Bronchial epithelial cell (primary cell): ENCODE measurements at regions not wholly inside any gene's neighbourhood (a gene's known extent, or its start where the extent isn't known, plus 50 kb on each side); places are given as distances from the start of the nearest gene placed in this dataset.

Source experiments
- DNase-seq: peaks from one replicate; pipeline ENCODE4 v3.0.0-alpha.2; 2010; ENCODE audit warnings: low read depth
- FAIRE-seq: peaks from 2 replicates; lab custom pipeline; 2011; peaks lifted over from hg19 to GRCh38; lab: Jason Lieb, UNC
- H3K27me3 ChIP-seq: 2 replicates; pipeline ENCODE4 v1.5.1; 2011; ENCODE audit warnings: low read length; ENCODE audit not compliant: control insufficient read depth, insufficient read depth
- H3K36me3 ChIP-seq: 2 replicates; pipeline ENCODE4 v1.5.1; 2011; ENCODE audit warnings: low read length; ENCODE audit not compliant: control insufficient read depth, insufficient read depth
- H3K4me3 ChIP-seq: 2 replicates; pipeline ENCODE4 v1.5.1; 2011; ENCODE audit warnings: mild to moderate bottlenecking, low read depth, low read length, control low read depth
- TF ChIP-seq, protein P1 (sequence below): IDR thresholded peaks from 2 replicates; pipeline ENCODE4 v1.5.1; 2011; ENCODE audit warnings: mild to moderate bottlenecking, moderate library complexity, low read length, control low read depth, inconsistent platforms; ENCODE audit not compliant: insufficient read depth, severe bottlenecking

DNA sequence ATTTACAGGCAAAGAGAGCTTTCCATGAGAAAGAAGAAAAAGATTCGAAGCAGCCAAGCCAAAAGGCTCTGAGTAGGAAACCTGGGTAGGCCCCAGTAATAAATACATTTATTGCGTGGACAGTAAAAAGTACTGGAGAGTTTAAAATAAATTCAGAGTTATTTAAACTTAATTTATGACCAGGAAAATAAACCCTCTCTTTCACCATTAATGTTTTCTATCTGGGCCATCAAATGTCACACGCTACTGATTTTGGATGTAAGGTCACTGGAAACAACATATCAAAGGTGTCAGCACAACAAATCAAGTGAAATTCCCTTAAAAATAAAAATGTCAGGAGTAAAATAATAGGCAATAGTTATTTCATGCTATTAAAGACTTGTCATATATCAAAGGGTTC, 264.0 kb downstream of the SKAP2 start:
- Histone ChIP-seq H3K27me3 (peaks cover 1% of the 10 kb centered on the region), H3K4me3 (no peak overlapping the region), H3K36me3 (no peaks in the 10 kb centered on the region)
- TF ChIP-seq, protein P1, sequence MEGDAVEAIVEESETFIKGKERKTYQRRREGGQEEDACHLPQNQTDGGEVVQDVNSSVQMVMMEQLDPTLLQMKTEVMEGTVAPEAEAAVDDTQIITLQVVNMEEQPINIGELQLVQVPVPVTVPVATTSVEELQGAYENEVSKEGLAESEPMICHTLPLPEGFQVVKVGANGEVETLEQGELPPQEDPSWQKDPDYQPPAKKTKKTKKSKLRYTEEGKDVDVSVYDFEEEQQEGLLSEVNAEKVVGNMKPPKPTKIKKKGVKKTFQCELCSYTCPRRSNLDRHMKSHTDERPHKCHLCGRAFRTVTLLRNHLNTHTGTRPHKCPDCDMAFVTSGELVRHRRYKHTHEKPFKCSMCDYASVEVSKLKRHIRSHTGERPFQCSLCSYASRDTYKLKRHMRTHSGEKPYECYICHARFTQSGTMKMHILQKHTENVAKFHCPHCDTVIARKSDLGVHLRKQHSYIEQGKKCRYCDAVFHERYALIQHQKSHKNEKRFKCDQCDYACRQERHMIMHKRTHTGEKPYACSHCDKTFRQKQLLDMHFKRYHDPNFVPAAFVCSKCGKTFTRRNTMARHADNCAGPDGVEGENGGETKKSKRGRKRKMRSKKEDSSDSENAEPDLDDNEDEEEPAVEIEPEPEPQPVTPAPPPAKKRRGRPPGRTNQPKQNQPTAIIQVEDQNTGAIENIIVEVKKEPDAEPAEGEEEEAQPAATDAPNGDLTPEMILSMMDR: no peak
- DNase-seq: no peak
- FAIRE-seq: no peak

DNA sequence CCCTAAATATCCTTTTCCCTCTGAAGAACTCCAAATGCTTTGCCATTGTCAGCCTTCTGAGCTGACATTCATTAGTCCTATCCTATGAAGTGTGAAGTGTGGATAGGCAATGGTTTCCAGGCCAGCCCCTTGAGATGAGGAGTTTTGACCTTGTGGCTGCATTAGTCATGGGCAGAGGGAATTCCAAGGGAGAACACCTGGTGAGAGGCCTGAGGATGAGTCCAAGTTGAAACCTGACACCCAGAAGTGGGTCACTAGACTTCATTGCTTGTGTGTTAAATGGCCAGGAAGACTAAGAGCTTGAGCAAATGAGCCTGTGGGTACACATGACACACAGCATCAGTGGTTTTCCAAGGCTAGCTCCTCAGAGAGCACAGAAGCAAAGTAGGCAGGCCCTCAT, 260.8 kb downstream of the SKAP2 start:
- TF ChIP-seq, protein P1: no peak
- no peaks in the 10 kb centered on the region for H3K36me3 ChIP-seq
- H3K27me3 ChIP-seq: no peaks in the 10 kb centered on the region
- FAIRE-seq (peak; percentile 7), DNase-seq (peak; percentile 57)
- no peak overlapping the region for H3K4me3 ChIP-seq

DNA sequence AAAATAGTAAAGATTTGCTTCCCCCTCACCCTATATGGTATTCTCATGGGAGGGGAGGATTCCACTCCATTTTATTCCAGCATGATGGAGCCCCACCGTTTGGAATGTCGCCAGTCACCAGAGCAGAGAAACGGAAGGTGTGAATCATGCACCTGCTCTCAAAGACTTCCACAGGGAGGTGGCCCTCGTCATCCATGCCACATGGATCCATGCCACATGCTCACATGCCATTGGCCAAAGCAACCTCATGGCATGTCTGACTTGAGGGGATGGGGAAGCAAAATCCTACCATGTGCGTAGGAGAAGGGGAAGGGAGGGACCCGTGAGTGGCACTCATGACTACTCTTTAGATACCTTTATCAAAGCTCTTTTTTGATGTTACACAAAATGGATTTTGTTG, 256.0 kb downstream of the SKAP2 start:
- FAIRE-seq (no peak), DNase-seq (no peak)
- Histone ChIP-seq H3K4me3 (no peak overlapping the region), H3K36me3 (no peaks in the 10 kb centered on the region), H3K27me3 (no peaks in the 10 kb centered on the region)
- TF ChIP-seq, protein P1: no peak

DNA sequence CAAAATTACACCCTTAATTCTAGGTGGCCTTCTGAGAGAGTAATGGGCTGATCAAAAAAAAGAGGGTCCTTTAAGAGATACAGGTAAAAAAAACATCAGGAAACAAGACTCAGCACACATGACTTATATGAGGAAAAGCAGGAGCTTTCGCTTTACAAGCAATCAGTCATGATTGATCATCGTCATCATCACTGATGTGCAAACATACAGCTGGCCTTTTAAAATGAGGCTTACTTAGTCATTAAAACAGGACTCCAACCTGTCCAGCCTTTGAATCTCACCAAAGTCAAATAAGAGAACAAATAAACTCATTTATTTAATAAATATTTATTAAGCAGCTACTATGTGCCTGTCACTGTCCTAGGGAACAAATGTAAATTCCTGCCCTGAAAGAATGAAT, 255.3 kb downstream of the SKAP2 start:
- peak; percentile 18 for DNase-seq
- no peak for FAIRE-seq
- Histone ChIP-seq H3K27me3 (no peaks in the 10 kb centered on the region), H3K4me3 (no peak overlapping the region), H3K36me3 (no peaks in the 10 kb centered on the region)
- TF ChIP-seq, protein P1: no peak

DNA sequence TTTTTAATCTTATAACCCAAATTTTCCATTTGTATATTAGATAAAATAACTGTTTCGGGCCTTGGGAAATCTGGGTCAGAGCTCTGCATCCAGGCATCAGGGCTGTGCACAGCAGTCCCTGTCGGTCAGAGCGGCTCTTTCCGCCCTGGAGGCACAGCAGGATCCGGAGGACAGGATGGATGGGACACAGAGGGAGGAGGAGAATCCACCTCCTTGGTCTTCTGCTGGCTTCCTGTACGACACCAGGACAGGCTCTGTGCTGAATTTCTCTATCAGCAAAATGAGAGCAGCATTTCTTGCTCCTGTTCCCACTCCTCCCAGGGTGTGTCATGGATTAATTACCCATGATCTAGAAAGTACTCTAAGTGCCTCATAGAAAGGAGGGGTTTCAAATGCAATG, 254.9 kb downstream of the SKAP2 start:
- FAIRE-seq: no peak
- Histone ChIP-seq H3K4me3 (no peak overlapping the region), H3K27me3 (no peaks in the 10 kb centered on the region), H3K36me3 (no peaks in the 10 kb centered on the region)
- TF ChIP-seq, protein P1: no peak
- no peak for DNase-seq

DNA sequence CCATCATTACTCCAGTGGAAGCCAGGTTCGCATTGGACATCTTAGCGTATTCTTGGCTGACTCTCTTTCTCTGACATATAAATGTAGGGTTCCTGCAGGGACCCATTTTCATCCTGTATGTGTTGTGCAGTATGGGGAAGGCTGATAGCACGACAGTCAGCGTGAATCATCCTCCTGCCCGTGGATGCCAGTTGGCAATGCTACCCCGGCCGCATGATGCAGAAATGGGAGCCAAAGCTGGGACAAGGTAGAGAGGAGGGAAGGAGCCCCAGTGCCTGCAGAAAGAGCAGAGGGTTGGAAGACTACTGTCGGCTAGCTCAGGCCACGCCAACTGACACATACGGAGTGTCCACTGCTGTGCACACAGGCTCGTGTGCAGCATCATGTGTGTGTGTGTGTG, 251.6 kb downstream of the SKAP2 start:
- no peak for DNase-seq
- TF ChIP-seq, protein P1: no peak
- Histone ChIP-seq H3K36me3 (no peaks in the 10 kb centered on the region), H3K27me3 (no peaks in the 10 kb centered on the region), H3K4me3 (no peak overlapping the region)
- FAIRE-seq: no peak
